HG02884 (cell line): ENCODE measurements at regions not wholly inside any gene's neighbourhood (a gene's known extent, or its start where the extent isn't known, plus 50 kb on each side); places are given as distances from the start of the nearest gene placed in this dataset.
"Not testable (repeated sequence)": the region's sequence is repeated elsewhere in the genome, so short reads cannot be mapped to it uniquely, and the experiment has no call there.

Source experiments
- ATAC-seq: cut with Tn5 transposase; IDR thresholded peaks from one replicate; pipeline ENCODE4 v1.9.1; 2021; ENCODE audit warnings: mild to moderate bottlenecking, moderate library complexity; ENCODE audit not compliant: unreplicated experiment

DNA sequence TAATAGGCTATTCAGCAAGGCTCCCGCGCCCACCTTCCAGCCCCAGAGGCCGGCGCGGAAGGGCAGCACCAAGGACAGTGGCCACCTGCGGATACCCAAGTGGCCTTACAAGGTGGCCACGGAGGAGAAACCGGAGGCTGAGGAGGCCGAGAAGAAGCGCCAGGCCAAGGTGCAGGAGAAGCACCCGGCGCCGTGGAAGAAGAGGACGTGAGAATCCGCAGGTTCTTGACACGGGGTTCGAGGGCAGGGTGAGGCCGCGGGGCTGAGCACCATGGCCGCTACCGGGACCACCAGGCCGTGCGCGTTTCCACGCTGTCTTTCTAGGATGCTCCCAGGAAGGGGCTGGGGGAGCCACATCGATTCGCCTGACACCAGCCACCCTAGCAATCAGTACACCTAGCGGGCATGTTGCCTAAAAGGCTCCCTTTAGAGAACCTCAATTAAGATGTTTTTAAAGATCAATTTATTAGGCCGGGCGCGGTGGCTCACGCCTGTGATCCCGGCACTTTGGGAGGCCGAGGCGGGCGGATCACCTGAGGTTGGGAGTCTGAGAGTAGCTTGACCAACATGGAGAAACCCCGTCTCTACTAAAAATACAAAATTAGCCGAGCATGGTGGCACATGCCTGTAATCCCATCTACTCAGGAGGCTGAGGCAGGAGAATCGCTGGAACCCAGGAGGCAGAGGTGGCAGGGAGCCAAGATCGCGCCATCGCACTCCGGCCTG, 134.3 kb upstream of the OR4C13 start:
- not testable (repeated sequence) for ATAC-seq

DNA sequence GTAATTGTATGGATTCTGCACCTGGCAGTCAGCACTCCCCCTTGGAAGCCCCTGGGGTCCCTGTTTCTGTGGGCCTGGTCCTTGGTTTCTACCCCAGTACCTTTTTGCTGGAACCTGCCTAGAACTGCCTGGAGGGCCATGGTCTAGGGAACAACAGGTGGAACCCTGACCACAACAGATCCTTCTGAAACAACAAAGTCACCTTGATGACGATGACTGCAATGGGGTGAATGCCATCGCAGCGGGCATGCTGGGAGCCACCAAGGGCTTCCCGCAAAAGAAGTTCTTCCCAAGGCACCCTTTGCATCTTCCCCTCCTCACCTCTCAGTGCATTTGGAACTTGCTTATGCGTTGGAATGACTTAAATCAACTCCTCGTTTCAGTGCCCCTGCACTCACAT, 129.0 kb upstream of the OR4C13 start:
- ATAC-seq: not testable (repeated sequence)

- not testable (repeated sequence) for ATAC-seq
These were observed 101.7 kb upstream of the OR4C13 start for GRCh38 chr11:49850541-49850940.

DNA sequence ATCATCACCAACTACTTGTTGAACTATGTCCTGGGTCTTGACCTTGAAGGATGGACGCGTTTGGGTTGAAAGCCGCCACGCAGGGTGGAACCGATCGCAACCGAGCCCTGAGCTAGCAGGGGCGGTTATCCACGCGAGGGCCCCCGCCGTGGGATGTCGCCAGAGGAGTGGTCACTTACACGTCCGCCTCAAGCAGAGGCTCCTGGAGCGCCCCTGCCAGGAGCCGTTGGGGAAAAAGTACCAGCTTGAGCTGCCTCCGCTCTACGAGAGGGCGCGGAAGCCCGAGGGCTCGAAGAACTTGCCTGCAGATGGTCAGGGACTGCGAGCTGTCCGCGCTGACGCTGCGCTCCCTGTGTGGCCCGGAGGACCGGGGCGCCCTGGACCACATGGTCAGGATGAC, 100.7 kb upstream of the OR4C13 start:
- ATAC-seq: no peak

GRCh38 chr11:49851971-49852389, 100.2 kb upstream of the OR4C13 start:
- ATAC-seq: no peak

DNA sequence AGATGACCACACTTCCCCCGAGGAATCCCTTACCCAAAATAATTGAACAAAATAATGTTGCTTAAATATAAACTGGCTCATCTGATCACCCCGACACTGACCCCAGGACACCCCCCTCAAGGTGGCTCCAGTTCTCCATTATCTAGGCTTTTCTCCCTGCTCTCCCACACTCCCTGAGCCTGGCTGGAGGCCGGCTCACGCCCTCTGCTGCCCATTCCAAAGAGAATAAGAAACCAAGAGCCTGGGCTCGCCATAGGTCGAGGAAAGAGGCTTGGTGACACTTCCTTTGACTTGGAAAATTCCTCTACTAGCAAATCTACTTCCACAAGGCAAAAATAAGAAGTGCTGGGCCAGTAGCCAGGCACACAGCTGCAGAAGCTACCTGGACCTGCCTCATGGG, 63.3 kb upstream of the OR4C13 start:
- ATAC-seq: not testable (repeated sequence)

GRCh38 chr11:49891910-49892671, 60.1 kb upstream of the OR4C13 start:
- ATAC-seq: not testable (repeated sequence)

DNA sequence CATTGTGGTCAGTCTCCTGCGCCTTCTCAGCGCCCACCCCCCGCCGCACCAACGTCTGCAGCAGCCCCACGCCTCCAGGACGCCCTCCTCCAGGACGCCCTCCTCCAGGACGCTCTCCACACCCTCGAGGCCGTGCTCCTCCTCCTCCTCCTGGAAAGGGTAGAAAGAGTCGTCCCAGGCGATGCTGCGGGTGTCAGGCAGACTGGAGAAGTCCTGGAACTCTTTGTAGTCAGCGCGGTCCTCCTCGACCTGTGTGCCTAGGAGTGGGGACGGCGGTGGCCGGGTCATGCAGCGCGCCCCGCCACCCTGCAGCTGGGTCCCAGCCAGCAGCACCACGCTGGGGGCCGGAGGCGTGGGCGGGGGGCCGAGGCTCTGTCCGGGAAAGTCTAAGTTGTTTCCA, 58.7 kb upstream of the OR4C13 start:
- not testable (repeated sequence) for ATAC-seq
